Left cardiac atrium (tissue), 4 donors: ENCODE measurements at regions not wholly inside any gene's neighbourhood (a gene's known extent, or its start where the extent isn't known, plus 50 kb on each side); places are given as distances from the start of the nearest gene placed in this dataset.

Experiments used
- ATAC-seq, 2 donors: fragments of 200-7000 bp; cut with Tn5 transposase; one replicate each; pipeline ENCODE4 v1.9.1; 2020; ENCODE audit warnings: mild to moderate bottlenecking in 2 of 2, moderate library complexity in 2 of 2
- DNase-seq: peaks from one replicate; pipeline ENCODE4 v3.0.0-alpha.2; 2020
- intact Hi-C, 2 donors: fragments of 100-400 bp; cut with DNase I; formaldehyde crosslinking; loops; one replicate each; pipeline versions ENCODE4 v1.14.1 to v1.15.1; 2022 to 2023
- donor health status: DM: no; HTN: yes; CAD: no.
- donor health status: DM: no; HTN: yes; CAD: no; lungs with severe emphysema.
- donor health status: DM: yes; HTN: yes; CAD: no.
- donor health status: Dilated cardiomyopathy.

DNA sequence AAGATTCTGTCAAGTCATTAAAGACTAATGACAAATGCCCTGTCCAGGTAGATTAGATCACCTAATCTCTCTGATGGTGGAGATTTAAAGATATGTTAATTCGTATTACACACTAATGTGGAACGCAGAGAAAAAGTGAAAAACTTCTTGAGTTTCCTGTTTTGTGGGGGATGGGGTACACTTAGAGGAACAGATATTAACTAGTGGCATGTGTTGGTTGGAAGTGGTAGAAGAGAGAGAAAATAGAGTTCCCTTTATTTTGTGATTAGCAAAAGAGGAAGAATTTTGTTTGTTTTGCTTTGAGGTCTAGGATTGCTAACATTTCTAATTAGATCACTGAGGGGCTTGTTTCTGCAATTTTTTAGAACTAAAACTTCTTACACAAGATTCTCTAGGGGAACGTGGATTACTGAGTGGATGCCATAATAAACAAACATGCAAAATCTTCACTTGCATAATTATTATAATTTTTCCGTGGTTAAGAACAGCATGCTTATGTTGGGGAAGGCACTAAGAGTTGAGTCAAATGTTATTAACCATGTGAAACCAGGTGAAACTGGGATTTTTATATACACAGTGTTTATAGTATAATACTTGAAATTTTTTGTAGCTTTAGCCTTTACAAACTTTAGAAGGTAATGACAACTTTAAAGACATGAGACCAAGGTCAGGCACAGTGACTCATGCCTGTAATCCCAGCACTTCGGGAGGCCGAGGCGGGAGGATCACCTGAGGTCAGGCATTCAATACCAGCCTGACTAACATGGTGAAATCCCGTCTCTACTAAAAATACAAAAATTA, 97.4 kb upstream of the STK17B start:
- ATAC-seq (peak; percentile 67 to 72), DNase-seq (no peak)
- intact Hi-C loops: no loop called here

DNA sequence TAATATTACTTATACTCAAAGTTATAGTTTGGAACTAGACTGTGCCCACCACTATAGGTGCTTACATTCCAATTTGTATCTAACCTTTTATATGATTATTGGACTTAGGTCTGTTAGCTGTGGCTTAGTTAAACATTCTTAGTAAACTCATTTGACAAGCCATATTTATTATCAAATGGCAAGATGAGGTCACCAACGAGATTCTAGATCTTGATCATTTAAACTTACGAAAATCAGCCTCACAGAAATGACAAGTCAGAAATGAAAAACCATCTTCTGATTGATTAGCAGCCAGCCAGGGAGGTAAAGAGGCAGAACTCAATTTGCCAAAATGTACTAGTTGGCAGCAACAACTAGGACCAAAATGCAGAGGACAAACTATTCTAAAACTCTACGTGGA, 100.4 kb upstream of the STK17B start:
- intact Hi-C loops: loop anchor here in 1 of 2 donors (5.0 kb wide), 1 partner anchor 194 kb away; no protein-coding TSS in a partner anchor
- DNase-seq (no peak), ATAC-seq (no peak)

DNA sequence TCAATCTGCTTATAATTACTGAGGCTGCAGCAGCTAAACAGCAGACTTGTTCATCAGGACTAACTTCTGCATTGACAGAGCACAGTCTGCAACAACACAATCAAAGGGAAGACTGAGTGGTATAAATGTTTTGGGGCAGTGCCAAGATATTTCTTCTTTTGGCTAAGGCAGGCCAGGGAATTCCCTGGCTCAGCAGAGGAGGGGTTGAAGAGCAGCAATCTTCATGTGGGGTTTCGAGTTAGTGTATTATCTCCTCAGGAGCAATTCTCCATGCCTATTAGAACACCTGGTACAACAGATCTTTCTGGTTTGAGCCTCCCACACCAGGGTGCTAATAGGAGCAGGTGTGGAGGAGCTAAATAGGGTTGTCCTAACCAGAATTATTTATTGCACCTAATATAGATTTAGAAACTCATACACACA, 103.0 kb upstream of the STK17B start:
- ATAC-seq: peak; percentile 88 to 94
- DNase-seq: no peak
- intact Hi-C loops: loop anchor here in 1 of 2 donors (5.0 kb wide), 1 partner anchor 197 kb away; no protein-coding TSS in a partner anchor

DNA sequence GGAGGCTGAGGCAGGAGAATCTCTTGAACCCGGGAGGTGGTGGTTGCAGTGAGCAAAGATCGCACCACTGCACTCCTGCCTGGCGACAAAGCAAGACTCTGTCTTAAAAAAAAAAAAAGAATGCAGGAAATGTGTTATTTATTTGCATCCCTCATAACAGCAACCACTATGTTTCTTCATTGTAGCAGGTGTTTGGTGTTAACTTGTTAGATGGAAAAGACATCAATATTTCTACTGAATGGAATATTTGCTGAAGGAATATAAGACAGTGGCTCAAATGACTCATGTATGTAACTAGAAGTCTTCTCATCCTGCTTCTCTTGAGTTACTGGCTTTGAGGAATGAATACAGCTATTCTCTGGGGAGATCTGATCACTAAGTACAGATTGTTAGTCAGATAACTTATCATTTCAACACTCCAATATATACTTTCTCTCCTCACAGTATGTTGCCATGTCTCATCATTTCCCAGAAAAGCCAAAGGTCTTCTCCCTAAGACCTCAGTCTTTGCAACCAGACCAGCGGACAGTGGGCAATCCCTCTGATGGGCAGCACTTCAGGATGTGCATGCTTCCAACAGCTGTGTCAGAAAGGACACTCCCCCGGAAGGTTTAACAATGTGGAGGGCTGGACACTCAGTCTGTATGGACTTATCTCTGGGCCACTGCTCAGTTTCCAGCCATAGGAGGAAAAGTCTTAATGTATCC, 104.4 kb upstream of the STK17B start:
- ATAC-seq (no peak), DNase-seq (no peak)
- intact Hi-C loops: no loop called here

DNA sequence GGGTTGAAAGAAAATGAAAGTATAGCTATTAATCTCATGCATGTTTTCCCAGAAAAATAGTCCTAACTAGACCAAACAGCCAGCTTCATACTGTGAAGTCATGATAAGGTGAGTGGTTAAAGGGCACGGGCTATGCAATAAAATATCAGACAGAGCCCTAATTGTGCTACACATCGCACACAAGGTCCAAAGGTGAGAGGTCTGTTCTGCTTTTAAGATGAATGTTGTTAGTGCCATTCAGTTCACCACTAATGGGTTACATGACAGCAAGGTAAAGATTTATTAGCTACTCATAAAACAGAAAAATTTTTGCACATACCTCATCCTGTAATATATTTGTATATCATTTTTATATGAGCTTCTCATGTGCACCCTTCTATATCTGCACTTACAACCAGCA, 105.0 kb upstream of the STK17B start:
- intact Hi-C loops: no loop called here
- ATAC-seq: no peak
- DNase-seq: no peak

- ATAC-seq (no peak), DNase-seq (no peak)
- intact Hi-C loops: no loop called here
Observed at GRCh38 chr2:196277002-196277401, 105.6 kb upstream of the STK17B start.

DNA sequence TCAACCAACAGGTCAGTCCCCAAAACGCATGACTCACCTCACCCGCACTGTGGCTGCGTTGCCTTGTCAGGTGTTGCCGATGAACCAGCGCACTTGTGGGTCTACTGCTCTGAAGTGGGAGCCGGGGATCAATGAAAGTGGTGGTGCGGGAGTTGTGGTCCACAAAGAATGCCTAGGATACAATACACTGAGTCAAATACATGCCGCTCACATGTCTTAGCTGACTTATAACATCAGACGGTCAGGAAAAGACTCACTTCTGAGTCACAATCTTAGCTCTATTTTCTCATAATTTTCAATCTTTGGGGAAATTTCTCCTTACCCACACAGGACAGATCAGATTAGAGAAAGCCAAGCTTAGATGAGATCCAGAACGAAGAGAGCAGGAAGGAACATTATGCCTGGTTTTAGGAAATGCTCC, 107.1 kb upstream of the STK17B start:
- intact Hi-C loops: no loop called here
- DNase-seq (no peak), ATAC-seq (no peak)

- DNase-seq (no peak), ATAC-seq (no peak)
- intact Hi-C loops: no loop called here
Observed at GRCh38 chr2:196279541-196279940, 108.2 kb upstream of the STK17B start.

DNA sequence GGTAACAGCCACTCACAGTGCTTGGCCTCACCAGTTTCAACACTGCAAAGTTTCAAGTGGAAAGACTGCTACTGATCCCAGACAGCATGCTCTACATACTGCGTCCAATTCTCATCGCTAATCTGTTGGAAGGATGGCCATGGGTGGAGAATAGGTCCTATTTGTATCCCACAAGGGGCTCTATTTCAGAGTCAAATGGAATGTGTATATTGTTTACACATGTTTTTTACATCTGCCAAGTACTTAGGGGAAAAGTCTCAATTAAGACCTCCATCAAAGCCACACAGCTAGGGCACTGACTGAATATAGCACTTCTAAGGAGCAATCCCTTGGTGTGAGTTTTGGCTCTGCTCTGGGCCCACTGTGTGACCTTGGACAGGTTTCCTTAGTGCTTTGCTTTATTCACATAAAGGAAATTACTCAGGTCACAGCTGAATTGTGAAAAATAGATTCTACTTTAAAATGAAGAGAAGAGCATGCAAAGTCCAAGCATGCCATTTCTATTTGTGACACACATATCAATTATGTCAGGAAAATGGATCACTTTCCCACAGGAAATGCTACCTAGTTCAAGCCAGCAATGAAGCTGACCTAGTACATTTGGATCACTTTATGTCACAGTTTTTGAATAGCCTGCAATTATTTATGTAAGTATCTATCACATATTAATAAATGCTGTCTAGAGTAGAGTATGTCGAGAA, 112.9 kb upstream of the STK17B start:
- peak; percentile 72 to 83 for ATAC-seq
- intact Hi-C loops: loop anchor here in 1 of 2 donors (10.0 kb wide), 1 partner anchor 109 kb away; the partner anchor contains the start of gene STK17B
- DNase-seq: no peak

DNA sequence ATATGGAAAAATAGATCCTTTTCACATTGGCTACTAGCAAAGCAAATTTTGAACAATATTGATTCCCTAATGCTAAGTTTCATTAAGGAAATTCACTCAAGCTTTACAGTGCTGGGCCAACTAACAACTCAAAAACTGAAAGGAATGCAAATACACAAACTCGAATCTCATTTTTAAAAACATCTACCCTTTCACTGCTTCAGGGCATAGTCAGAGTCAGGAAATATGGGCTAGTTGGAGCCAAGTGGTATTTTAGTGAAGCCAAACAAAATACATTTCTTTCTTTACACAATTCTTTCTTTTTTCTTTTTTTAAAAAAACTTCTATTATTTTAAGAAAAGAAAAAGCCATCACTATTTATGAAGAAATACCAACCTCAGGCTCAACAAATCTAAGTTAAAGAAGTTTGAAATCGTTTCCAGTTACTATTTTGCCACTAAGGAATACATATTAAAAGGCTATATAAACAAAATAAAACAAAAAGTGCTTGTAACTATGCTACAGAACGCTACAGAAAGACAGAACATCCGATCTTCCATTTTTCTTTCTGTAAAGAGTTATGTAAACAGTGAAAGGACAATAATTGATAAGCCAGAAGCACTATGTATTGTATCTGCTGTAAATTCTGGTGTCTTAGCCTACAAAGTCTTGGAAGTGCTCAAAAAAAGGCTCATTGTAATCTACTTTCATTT, 113.6 kb upstream of the STK17B start:
- no peak for DNase-seq
- ATAC-seq: no peak

DNA sequence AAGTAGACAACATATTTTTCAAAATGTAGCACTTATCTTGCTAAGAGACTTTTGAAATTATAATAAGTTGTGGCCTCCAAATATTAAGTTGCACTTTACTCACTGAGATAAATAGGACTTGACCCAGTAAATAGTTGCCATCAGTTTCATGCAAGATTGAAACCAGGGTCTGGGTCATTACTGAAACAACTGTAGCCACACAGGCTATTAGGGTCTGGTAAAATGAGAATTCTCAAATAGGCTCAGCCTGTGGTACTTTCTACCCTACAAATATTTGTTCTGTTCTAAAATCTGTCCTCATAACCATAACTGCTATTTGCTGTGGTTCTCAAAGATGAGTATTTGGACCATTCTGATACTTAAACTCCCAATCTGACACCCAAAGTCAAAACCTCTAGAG, 115.4 kb upstream of the STK17B start:
- ATAC-seq (no peak), DNase-seq (no peak)
- intact Hi-C loops: loop anchor here in 1 of 2 donors (10.0 kb wide), 1 partner anchor 112 kb away; the partner anchor contains the start of gene STK17B

More for the DNA sequence above, 113.6 kb upstream of the STK17B start:
- intact Hi-C loops: loop anchor here in 1 of 2 donors (10.0 kb wide), 1 partner anchor 110 kb away; the partner anchor contains the start of gene STK17B

DNA sequence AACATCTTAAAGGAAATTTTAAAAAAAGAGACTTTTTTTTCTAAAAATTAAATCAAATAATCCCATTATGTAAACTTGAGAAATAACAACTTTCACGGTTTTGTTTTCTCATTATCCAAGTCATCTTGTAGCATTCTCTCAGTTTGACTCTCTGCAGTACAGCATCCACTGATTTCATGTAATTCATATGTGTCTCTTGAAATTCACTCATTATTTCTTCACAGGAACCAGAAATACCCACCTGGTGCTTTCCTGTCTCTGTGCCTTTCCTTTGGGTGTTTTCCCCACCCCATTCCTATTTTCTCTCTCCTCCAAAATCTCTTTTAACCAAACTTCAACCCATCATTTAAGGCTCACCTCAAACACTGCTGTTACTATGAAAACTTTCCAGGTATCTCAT, 116.1 kb upstream of the STK17B start:
- ATAC-seq: no peak
- intact Hi-C loops: loop anchor here in 1 of 2 donors (10.0 kb wide), 1 partner anchor 113 kb away; the partner anchor contains the start of gene STK17B

DNA sequence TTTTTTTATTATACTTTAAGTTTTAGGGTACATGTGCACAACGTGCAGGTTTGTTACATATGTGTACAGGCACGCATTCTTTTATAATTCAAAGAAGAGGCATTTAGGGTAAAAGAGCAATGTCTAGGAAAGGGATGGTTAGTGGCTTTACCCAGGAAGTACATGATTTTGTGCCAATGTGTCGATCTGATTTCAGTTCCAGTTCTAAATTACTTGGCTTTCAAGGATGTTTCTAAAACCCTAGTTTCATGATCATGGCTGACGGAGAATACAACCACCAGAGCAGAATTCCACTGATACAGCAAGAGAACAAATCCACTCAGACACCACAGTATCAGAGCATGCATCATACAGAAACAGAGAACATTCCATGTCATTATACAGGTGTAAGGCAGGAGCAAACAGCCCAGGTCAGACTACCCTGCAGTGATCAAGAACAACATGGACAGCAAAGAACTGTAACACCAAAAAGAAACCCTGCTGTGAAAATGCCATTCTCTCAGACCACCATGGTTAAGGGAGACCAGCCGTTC, 116.7 kb upstream of the STK17B start:
- DNase-seq (no peak), ATAC-seq (no peak)
- intact Hi-C loops: loop anchor here in 1 of 2 donors (10.0 kb wide), 1 partner anchor 113 kb away; the partner anchor contains the start of gene STK17B

More for the DNA sequence above, 116.1 kb upstream of the STK17B start:
- DNase-seq: no peak

DNA sequence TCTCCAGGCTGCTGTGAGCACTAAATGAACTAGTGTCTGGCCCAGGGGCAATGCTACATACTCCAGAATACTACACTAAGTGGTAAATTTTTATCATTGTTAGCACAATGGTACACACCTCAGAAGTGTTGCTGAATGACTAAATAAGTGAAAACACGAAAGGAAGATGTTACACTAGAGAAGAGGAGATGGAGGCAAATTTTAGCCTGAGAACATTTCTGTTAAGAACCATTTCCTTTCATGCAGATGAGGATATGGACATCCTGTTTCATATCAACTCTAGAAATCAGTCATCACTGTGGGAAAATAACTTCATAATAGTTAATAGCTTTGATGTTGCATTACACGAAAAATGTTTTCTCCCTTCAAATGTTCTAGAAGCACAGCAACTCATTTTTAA, 117.6 kb upstream of the STK17B start:
- no peak for ATAC-seq
- DNase-seq: no peak
- intact Hi-C loops: loop anchor here in 1 of 2 donors (10.0 kb wide), 1 partner anchor 114 kb away; the partner anchor contains the start of gene STK17B

DNA sequence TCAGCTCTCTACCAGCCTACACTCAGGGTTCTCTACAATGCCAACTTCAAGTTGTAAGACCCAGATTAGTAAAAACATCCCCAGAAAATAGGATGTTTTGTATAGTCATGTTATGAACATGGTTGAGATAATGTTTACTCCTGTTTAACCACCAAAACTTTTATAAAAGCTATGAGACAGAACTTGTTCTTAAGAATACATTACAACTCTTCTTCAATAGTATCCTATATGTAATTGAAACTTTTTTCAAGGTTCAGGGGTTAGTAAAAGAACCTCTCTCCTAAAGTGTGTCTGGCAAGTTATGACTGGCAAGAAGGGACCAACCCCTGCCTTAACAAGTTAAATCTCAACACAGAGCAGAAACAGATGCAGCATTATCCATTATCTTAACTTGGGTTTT, 118.8 kb upstream of the STK17B start:
- intact Hi-C loops: no loop called here
- ATAC-seq: no peak

GRCh38 chr2:196290569-196290968, 119.2 kb upstream of the STK17B start:
- DNase-seq (no peak), ATAC-seq (peak; percentile 39 to 62)
- intact Hi-C loops: no loop called here

More for the DNA sequence above, 118.8 kb upstream of the STK17B start:
- DNase-seq: no peak

DNA sequence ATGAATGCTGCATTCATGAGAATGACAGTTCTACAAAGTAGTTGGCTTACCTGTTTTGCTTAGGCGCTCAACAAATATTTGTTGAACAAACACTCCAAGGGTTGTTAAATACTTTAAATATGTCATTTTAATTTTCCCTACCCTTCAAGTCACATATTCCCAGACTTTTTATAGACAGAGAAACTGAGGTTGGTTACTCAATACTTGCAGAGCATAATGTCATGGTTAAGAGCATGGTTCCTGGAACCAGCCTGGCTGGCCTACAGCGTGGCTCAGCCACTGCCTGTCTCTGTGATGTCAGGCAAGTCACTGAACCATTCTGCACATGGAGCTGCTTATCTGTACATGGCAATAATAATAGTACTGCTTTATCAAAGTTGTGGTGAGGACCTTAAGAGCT, 120.0 kb upstream of the STK17B start:
- ATAC-seq (peak in 1 of 2 donors; percentile 45), DNase-seq (no peak)
- intact Hi-C loops: no loop called here
